A549 (cell line): ENCODE measurements at regions not wholly inside any gene's neighbourhood (a gene's known extent, or its start where the extent isn't known, plus 50 kb on each side); places are given as distances from the start of the nearest gene placed in this dataset.

Experiments
- CTCF ChIP-seq: fragments of >200 bp; sonication (Bioruptor Twin); formaldehyde crosslinking; IDR thresholded peaks from 3 replicates; pipeline ENCODE4 v1.5.1; 2016
- GATA3 ChIP-seq: IDR thresholded peaks from 2 replicates; pipeline ENCODE4 v1.6.1; 2012; ENCODE audit warnings: borderline replicate concordance
- MAX ChIP-seq: IDR thresholded peaks from 2 replicates; pipeline ENCODE4 v1.6.1; 2012
- POLR2A ChIP-seq: IDR thresholded peaks from 2 replicates; pipeline ENCODE4 v1.6.1; 2012; ENCODE audit warnings: mild to moderate bottlenecking, low read length
- RAD21 ChIP-seq, 2 experiments: fragments of >200 bp in 1 of 2; sonication (Bioruptor Twin) in 1 of 2; formaldehyde crosslinking in 1 of 2; IDR thresholded peaks in 1 of 2; conservative IDR thresholded peaks in 1 of 2; 2 replicates in 1 of 2; 3 replicates in 1 of 2; pipeline ENCODE4 v1.6.1; 2012 to 2018; ENCODE audit warnings: inconsistent platforms in 1 of 2
- REST ChIP-seq: fragments of 200-600 bp; sonication (generic); IDR thresholded peaks from 2 replicates; pipeline ENCODE4 v1.6.1; 2016; ENCODE audit warnings: antibody characterized with exemption, mild to moderate bottlenecking, moderate library complexity
- SMC3 ChIP-seq: fragments of >200 bp; sonication (Bioruptor Twin); formaldehyde crosslinking; IDR thresholded peaks from 3 replicates; pipeline ENCODE4 v1.6.1; 2018; ENCODE audit warnings: inconsistent platforms
- USF2 ChIP-seq: fragments of 450-650 bp; IDR thresholded peaks from 2 replicates; pipeline ENCODE4 v1.6.1; 2014; ENCODE audit warnings: antibody characterized with exemption

- TF ChIP-seq POLR2A (no peak), RAD21 (conservative IDR thresholded peaks at IDR 0.05 in 1 of 2, IDR thresholded peaks at IDR 0.05 in 1 of 2) (no peak), REST (no peak), CTCF (no peak), SMC3 (no peak), USF2 (no peak), MAX (no peak), GATA3 (no peak)
Measured at GRCh38 chr6:120947111-120947510, 387.2 kb downstream of the TBC1D32 start.
